ENCODE measurements at regions not wholly inside any gene's neighbourhood (a gene's known extent, or its start where the extent isn't known, plus 50 kb on each side); places are given as distances from the start of the nearest gene placed in this dataset.
"Not testable (repeated sequence)": the region's sequence is repeated elsewhere in the genome, so short reads cannot be mapped to it uniquely, and the experiment has no call there.

GRCh38 chr17:26731005-26731921 is 562.7 kb upstream of the WSB1 start:
- no peaks in the 10 kb centered on the region for H3K4me1 ChIP-seq (ENCODE audit: control insufficient read depth in 2 of 2, insufficient read depth in 2 of 2, low read length in 2 of 2)
- no peaks in the 10 kb centered on the region for H3K27me3 ChIP-seq (ENCODE audit: control insufficient read depth in 2 of 2, insufficient read depth in 2 of 2, low read length in 2 of 2)
- H3K36me3 ChIP-seq (ENCODE audit: control insufficient read depth in 2 of 2, insufficient read depth in 2 of 2, low read length in 2 of 2), result no peaks in the 10 kb centered on the region
- H3K4me3 ChIP-seq (ENCODE audit: low read length in 2 of 2), result no peak overlapping the region
- H3K9me3 ChIP-seq (ENCODE audit: control insufficient read depth in 2 of 2, low read length in 2 of 2), result peaks cover 0 to 2% of the 10 kb centered on the region in 2 donors
- H3K27ac ChIP-seq (ENCODE audit: low read depth in 2 of 2, low read length in 2 of 2), result no peak overlapping the region
- no peak overlapping the region for H3K9ac ChIP-seq (ENCODE audit: low read depth in 1 of 2, low read length in 2 of 2)

GRCh38 chr17:26731926-26732325 is 562.0 kb upstream of the WSB1 start:
- H3K27ac ChIP-seq (ENCODE audit: low read depth in 2 of 2, low read length in 2 of 2); H3K4me1 ChIP-seq (ENCODE audit: control insufficient read depth in 2 of 2, insufficient read depth in 2 of 2, low read length in 2 of 2); H3K9ac ChIP-seq (ENCODE audit: low read depth in 1 of 2, low read length in 2 of 2); H3K27me3 ChIP-seq (ENCODE audit: control insufficient read depth in 2 of 2, insufficient read depth in 2 of 2, low read length in 2 of 2); H3K4me3 ChIP-seq (ENCODE audit: low read length in 2 of 2); H3K36me3 ChIP-seq (ENCODE audit: control insufficient read depth in 2 of 2, insufficient read depth in 2 of 2, low read length in 2 of 2); H3K9me3 ChIP-seq (ENCODE audit: control insufficient read depth in 2 of 2, low read length in 2 of 2): not testable (repeated sequence)

GRCh38 chr17:26734775-26735174 is 559.1 kb upstream of the WSB1 start:
- not testable (repeated sequence) for H3K9me3 ChIP-seq (ENCODE audit: control insufficient read depth in 2 of 2, low read length in 2 of 2); H3K27ac ChIP-seq (ENCODE audit: low read depth in 2 of 2, low read length in 2 of 2); H3K36me3 ChIP-seq (ENCODE audit: control insufficient read depth in 2 of 2, insufficient read depth in 2 of 2, low read length in 2 of 2); H3K9ac ChIP-seq (ENCODE audit: low read depth in 1 of 2, low read length in 2 of 2); H3K27me3 ChIP-seq (ENCODE audit: control insufficient read depth in 2 of 2, insufficient read depth in 2 of 2, low read length in 2 of 2); H3K4me3 ChIP-seq (ENCODE audit: low read length in 2 of 2); H3K4me1 ChIP-seq (ENCODE audit: control insufficient read depth in 2 of 2, insufficient read depth in 2 of 2, low read length in 2 of 2)

- not testable (repeated sequence) for H3K4me3 ChIP-seq (ENCODE audit: low read length in 2 of 2); H3K27me3 ChIP-seq (ENCODE audit: control insufficient read depth in 2 of 2, insufficient read depth in 2 of 2, low read length in 2 of 2); H3K27ac ChIP-seq (ENCODE audit: low read depth in 2 of 2, low read length in 2 of 2); H3K4me1 ChIP-seq (ENCODE audit: control insufficient read depth in 2 of 2, insufficient read depth in 2 of 2, low read length in 2 of 2); H3K36me3 ChIP-seq (ENCODE audit: control insufficient read depth in 2 of 2, insufficient read depth in 2 of 2, low read length in 2 of 2); H3K9ac ChIP-seq (ENCODE audit: low read depth in 1 of 2, low read length in 2 of 2); H3K9me3 ChIP-seq (ENCODE audit: control insufficient read depth in 2 of 2, low read length in 2 of 2)
Observed at GRCh38 chr17:26735977-26736376, 557.9 kb upstream of the WSB1 start.

GRCh38 chr17:26765860-26766709 is 527.8 kb upstream of the WSB1 start:
- Histone ChIP-seq H3K9ac (ENCODE audit: low read depth in 1 of 2, low read length in 2 of 2) (no peak overlapping the region), H3K27ac (ENCODE audit: low read depth in 2 of 2, low read length in 2 of 2) (no peak overlapping the region), H3K27me3 (ENCODE audit: control insufficient read depth in 2 of 2, insufficient read depth in 2 of 2, low read length in 2 of 2) (no peaks in the 10 kb centered on the region), H3K4me3 (ENCODE audit: low read length in 2 of 2) (no peak overlapping the region), H3K36me3 (ENCODE audit: control insufficient read depth in 2 of 2, insufficient read depth in 2 of 2, low read length in 2 of 2) (no peaks in the 10 kb centered on the region), H3K4me1 (ENCODE audit: control insufficient read depth in 2 of 2, insufficient read depth in 2 of 2, low read length in 2 of 2) (no peaks in the 10 kb centered on the region), H3K9me3 (ENCODE audit: control insufficient read depth in 2 of 2, low read length in 2 of 2) (no peaks in the 10 kb centered on the region)

- Histone ChIP-seq H3K4me3 (ENCODE audit: low read length in 2 of 2) (no peak overlapping the region), H3K9me3 (ENCODE audit: control insufficient read depth in 2 of 2, low read length in 2 of 2) (no peaks in the 10 kb centered on the region), H3K4me1 (ENCODE audit: control insufficient read depth in 2 of 2, insufficient read depth in 2 of 2, low read length in 2 of 2) (no peaks in the 10 kb centered on the region), H3K9ac (ENCODE audit: low read depth in 1 of 2, low read length in 2 of 2) (no peak overlapping the region), H3K27ac (ENCODE audit: low read depth in 2 of 2, low read length in 2 of 2) (no peak overlapping the region), H3K36me3 (ENCODE audit: control insufficient read depth in 2 of 2, insufficient read depth in 2 of 2, low read length in 2 of 2) (no peaks in the 10 kb centered on the region), H3K27me3 (ENCODE audit: control insufficient read depth in 2 of 2, insufficient read depth in 2 of 2, low read length in 2 of 2) (no peaks in the 10 kb centered on the region)
Observed at GRCh38 chr17:26766743-26767142, 527.2 kb upstream of the WSB1 start.

- Histone ChIP-seq H3K4me3 (ENCODE audit: low read length in 2 of 2) (no peak overlapping the region), H3K27ac (ENCODE audit: low read depth in 2 of 2, low read length in 2 of 2) (no peak overlapping the region), H3K9me3 (ENCODE audit: control insufficient read depth in 2 of 2, low read length in 2 of 2) (no peaks in the 10 kb centered on the region), H3K27me3 (ENCODE audit: control insufficient read depth in 2 of 2, insufficient read depth in 2 of 2, low read length in 2 of 2) (no peaks in the 10 kb centered on the region), H3K4me1 (ENCODE audit: control insufficient read depth in 2 of 2, insufficient read depth in 2 of 2, low read length in 2 of 2) (no peaks in the 10 kb centered on the region), H3K9ac (ENCODE audit: low read depth in 1 of 2, low read length in 2 of 2) (no peak overlapping the region), H3K36me3 (ENCODE audit: control insufficient read depth in 2 of 2, insufficient read depth in 2 of 2, low read length in 2 of 2) (no peaks in the 10 kb centered on the region)
Observed at GRCh38 chr17:26773189-26774188, 520.4 kb upstream of the WSB1 start.

GRCh38 chr17:26774291-26775218 is 519.4 kb upstream of the WSB1 start:
- Histone ChIP-seq H3K9ac (ENCODE audit: low read depth in 1 of 2, low read length in 2 of 2) (no peak overlapping the region), H3K4me3 (ENCODE audit: low read length in 2 of 2) (no peak overlapping the region), H3K4me1 (ENCODE audit: control insufficient read depth in 2 of 2, insufficient read depth in 2 of 2, low read length in 2 of 2) (no peaks in the 10 kb centered on the region), H3K27me3 (ENCODE audit: control insufficient read depth in 2 of 2, insufficient read depth in 2 of 2, low read length in 2 of 2) (no peaks in the 10 kb centered on the region), H3K36me3 (ENCODE audit: control insufficient read depth in 2 of 2, insufficient read depth in 2 of 2, low read length in 2 of 2) (no peaks in the 10 kb centered on the region), H3K9me3 (ENCODE audit: control insufficient read depth in 2 of 2, low read length in 2 of 2) (no peaks in the 10 kb centered on the region), H3K27ac (ENCODE audit: low read depth in 2 of 2, low read length in 2 of 2) (no peak overlapping the region)

GRCh38 chr17:26775219-26775822 is 518.6 kb upstream of the WSB1 start:
- no peaks in the 10 kb centered on the region for H3K27me3 ChIP-seq (ENCODE audit: control insufficient read depth in 2 of 2, insufficient read depth in 2 of 2, low read length in 2 of 2)

More at GRCh38 chr17:26775219-26775822, 518.6 kb upstream of the WSB1 start:
- H3K36me3 ChIP-seq (ENCODE audit: control insufficient read depth in 2 of 2, insufficient read depth in 2 of 2, low read length in 2 of 2), result no peaks in the 10 kb centered on the region
- no peak overlapping the region for H3K9ac ChIP-seq (ENCODE audit: low read depth in 1 of 2, low read length in 2 of 2)
- no peak overlapping the region for H3K4me3 ChIP-seq (ENCODE audit: low read length in 2 of 2)
- H3K9me3 ChIP-seq (ENCODE audit: control insufficient read depth in 2 of 2, low read length in 2 of 2), result no peaks in the 10 kb centered on the region
- H3K4me1 ChIP-seq (ENCODE audit: control insufficient read depth in 2 of 2, insufficient read depth in 2 of 2, low read length in 2 of 2), result no peaks in the 10 kb centered on the region
- no peak overlapping the region for H3K27ac ChIP-seq (ENCODE audit: low read depth in 2 of 2, low read length in 2 of 2)
